ENCODE measurements at regions not wholly inside any gene's neighbourhood (a gene's known extent, or its start where the extent isn't known, plus 50 kb on each side); places are given as distances from the start of the nearest gene placed in this dataset.

GRCh38 chr22:49044091-49044490 lies 783.6 kb downstream of the BRD1 start:
- TF ChIP-seq EZH2phosphoT487 (conservative IDR thresholded peaks at IDR 0.05; ENCODE audit: low read length) (no peak), CTCF (IDR thresholded peaks at IDR 0.05; ENCODE audit: insufficient read depth, low read length, poor library complexity, severe bottlenecking) (no peak)
- no peaks in the 10 kb centered on the region for H3F3A ChIP-seq (ENCODE audit: insufficient read depth)
- no peaks in the 10 kb centered on the region for H3K27me3 ChIP-seq (ENCODE audit: low read length)
- H3K36me3 ChIP-seq (ENCODE audit: low read length): no peaks in the 10 kb centered on the region
- H3K9me3 ChIP-seq (ENCODE audit: insufficient read depth, low read length): no peaks in the 10 kb centered on the region
- no peaks in the 10 kb centered on the region for H4K20me1 ChIP-seq (ENCODE audit: low read depth, low read length)
- no peaks in the 10 kb centered on the region for H3K79me2 ChIP-seq (ENCODE audit: insufficient read depth, low read length)
- no peak overlapping the region for H2AFZ ChIP-seq (ENCODE audit: low read depth, low read length, severe bottlenecking)
- no peak overlapping the region for H3K27ac ChIP-seq (ENCODE audit: low read depth, low read length)
- no peak overlapping the region for H3K4me2 ChIP-seq (ENCODE audit: low read depth, low read length, poor library complexity, severe bottlenecking)
- no peak overlapping the region for H3K9ac ChIP-seq (ENCODE audit: low read length)
- H3K9me2 ChIP-seq (replicated peaks; ENCODE audit: insufficient read depth, low read length): no peaks in the 10 kb centered on the region
- H3K4me3 ChIP-seq (ENCODE audit: insufficient read depth, low read length, poor library complexity, severe bottlenecking): no peak overlapping the region

GRCh38 chr22:49042877-49043859 lies 784.5 kb downstream of the BRD1 start:
- Histone ChIP-seq H3K9ac (ENCODE audit: low read length) (no peak overlapping the region), H3K36me3 (ENCODE audit: low read length) (no peaks in the 10 kb centered on the region), H3K27ac (ENCODE audit: low read depth, low read length) (no peak overlapping the region), H3K79me2 (ENCODE audit: insufficient read depth, low read length) (no peaks in the 10 kb centered on the region), H3K9me3 (ENCODE audit: insufficient read depth, low read length) (no peaks in the 10 kb centered on the region), H3K27me3 (ENCODE audit: low read length) (no peaks in the 10 kb centered on the region), H4K20me1 (ENCODE audit: low read depth, low read length) (no peaks in the 10 kb centered on the region), H3K4me2 (ENCODE audit: low read depth, low read length, poor library complexity, severe bottlenecking) (no peak overlapping the region), H2AFZ (ENCODE audit: low read depth, low read length, severe bottlenecking) (no peak overlapping the region), H3K9me2 (replicated peaks; ENCODE audit: insufficient read depth, low read length) (no peaks in the 10 kb centered on the region), H3K4me3 (ENCODE audit: insufficient read depth, low read length, poor library complexity, severe bottlenecking) (no peak overlapping the region), H3F3A (ENCODE audit: insufficient read depth) (no peaks in the 10 kb centered on the region)
- TF ChIP-seq CTCF (IDR thresholded peaks at IDR 0.05; ENCODE audit: insufficient read depth, low read length, poor library complexity, severe bottlenecking): no peak
- no peak for TF ChIP-seq EZH2phosphoT487 (conservative IDR thresholded peaks at IDR 0.05; ENCODE audit: low read length)

- Histone ChIP-seq H3K9ac (ENCODE audit: low read length) (no peak overlapping the region), H3K27me3 (ENCODE audit: low read length) (no peaks in the 10 kb centered on the region), H3K9me3 (ENCODE audit: insufficient read depth, low read length) (no peaks in the 10 kb centered on the region), H3F3A (ENCODE audit: insufficient read depth) (no peaks in the 10 kb centered on the region), H3K4me3 (ENCODE audit: insufficient read depth, low read length, poor library complexity, severe bottlenecking) (no peak overlapping the region), H3K27ac (ENCODE audit: low read depth, low read length) (no peak overlapping the region), H3K36me3 (ENCODE audit: low read length) (no peaks in the 10 kb centered on the region), H4K20me1 (ENCODE audit: low read depth, low read length) (no peaks in the 10 kb centered on the region), H3K4me2 (ENCODE audit: low read depth, low read length, poor library complexity, severe bottlenecking) (no peak overlapping the region), H2AFZ (ENCODE audit: low read depth, low read length, severe bottlenecking) (no peak overlapping the region), H3K9me2 (replicated peaks; ENCODE audit: insufficient read depth, low read length) (no peaks in the 10 kb centered on the region), H3K79me2 (ENCODE audit: insufficient read depth, low read length) (no peaks in the 10 kb centered on the region)
- no peak for TF ChIP-seq CTCF (IDR thresholded peaks at IDR 0.05; ENCODE audit: insufficient read depth, low read length, poor library complexity, severe bottlenecking)
- no peak for TF ChIP-seq EZH2phosphoT487 (conservative IDR thresholded peaks at IDR 0.05; ENCODE audit: low read length)
Observed at GRCh38 chr22:49042066-49042465, 785.6 kb downstream of the BRD1 start.
